CD4-positive, alpha-beta T cell (primary cell): ENCODE measurements at regions not wholly inside any gene's neighbourhood (a gene's known extent, or its start where the extent isn't known, plus 50 kb on each side); places are given as distances from the start of the nearest gene placed in this dataset.

Source experiments
- ATAC-seq: fragments of 200-7000 bp; cut with Tn5 transposase; one replicate; pipeline ENCODE4 v1.10.0; 2022; ENCODE audit warnings: mild to moderate bottlenecking; ENCODE audit not compliant: poor library complexity
- CTCF ChIA-PET: fragments of 350-600 bp; sonication (Branson Sonifier 250); formaldehyde crosslinking; loops from one replicate; lab custom pipeline; 2021; ENCODE audit warnings: antibody characterized with exemption, inconsistent platforms; lab: Charles Lee
- POLR2A ChIA-PET: fragments of 350-600 bp; sonication (Branson Sonifier 250); formaldehyde crosslinking; loops from one replicate; lab custom pipeline; 2021; ENCODE audit warnings: antibody characterized with exemption, inconsistent platforms; lab: Charles Lee
- DNase-seq, 14 experiments: peaks; one replicate each; pipeline ENCODE4 v3.0.0-alpha.2; 2013 to 2020; ENCODE audit warnings: mixed read lengths in 2 of 14
- H3K27ac ChIP-seq, 2 donors: one replicate each; pipeline versions ENCODE4 v1.5.1 to v1.7.0; 2013; ENCODE audit warnings: low read length in 2 of 2, low read depth in 1 of 2, mild to moderate bottlenecking in 1 of 2
- H3K27me3 ChIP-seq, 2 experiments: 1 replicate in 1 of 2; 2 replicates in 1 of 2; pipeline versions ENCODE4 v1.6.1 to v1.7.0; 2013; ENCODE audit warnings: low read length in 2 of 2, control low read depth in 1 of 2, mild to moderate bottlenecking in 1 of 2, moderate library complexity in 1 of 2; ENCODE audit not compliant: insufficient read depth in 2 of 2, control insufficient read depth in 1 of 2
- H3K36me3 ChIP-seq: one replicate; pipeline ENCODE4 v1.6.1; 2013; ENCODE audit warnings: low read length, control low read depth; ENCODE audit not compliant: insufficient read depth
- H3K4me1 ChIP-seq: one replicate; pipeline ENCODE4 v1.6.1; 2013; ENCODE audit warnings: low read length, control low read depth; ENCODE audit not compliant: insufficient read depth
- H3K4me3 ChIP-seq: one replicate; pipeline ENCODE4 v1.5.1; 2013; ENCODE audit warnings: mild to moderate bottlenecking, low read length, moderate library complexity
- H3K9me3 ChIP-seq, 2 experiments: 1 replicate in 1 of 2; 2 replicates in 1 of 2; pipeline versions ENCODE4 v1.6.1 to v1.7.0; 2013; ENCODE audit warnings: low read length in 2 of 2, mild to moderate bottlenecking in 2 of 2, control low read depth in 1 of 2, moderate library complexity in 1 of 2; ENCODE audit not compliant: control insufficient read depth in 1 of 2, insufficient read depth in 1 of 2
- H3K27ac Mint-ChIP-seq: one replicate; pipeline ENCODE4 v1.8.0; 2020; ENCODE audit warnings: mixed read lengths
- H3K27me3 Mint-ChIP-seq: one replicate; pipeline ENCODE4 v1.8.0; 2021; ENCODE audit warnings: mixed read lengths
- H3K36me3 Mint-ChIP-seq: one replicate; pipeline ENCODE4 v1.8.0; 2021; ENCODE audit warnings: low read depth, mixed read lengths
- H3K4me1 Mint-ChIP-seq: one replicate; pipeline ENCODE4 v1.8.0; 2021; ENCODE audit warnings: low read depth, mixed read lengths
- H3K4me3 Mint-ChIP-seq: one replicate; pipeline ENCODE4 v1.8.0; 2020; ENCODE audit warnings: mild to moderate bottlenecking, mixed read lengths
- H3K9me3 Mint-ChIP-seq: one replicate; pipeline ENCODE4 v1.8.0; 2020; ENCODE audit warnings: mixed read lengths
- intact Hi-C, 2 experiments: fragments of 100-400 bp; cut with DNase I in 1 of 2; cut with micrococcal nuclease in 1 of 2; formaldehyde crosslinking; loops; one replicate each; pipeline versions ENCODE4 v1.15.1 to v1.9.0; 2023 to 2025; cut with DNase I, micrococcal nuclease
- TF ChIP-seq, protein P1 (sequence below): fragments of 200-600 bp; IDR thresholded peaks from one replicate; pipeline ENCODE4 v1.8.0; 2022; ENCODE audit warnings: antibody characterized with exemption, mild to moderate bottlenecking

DNA sequence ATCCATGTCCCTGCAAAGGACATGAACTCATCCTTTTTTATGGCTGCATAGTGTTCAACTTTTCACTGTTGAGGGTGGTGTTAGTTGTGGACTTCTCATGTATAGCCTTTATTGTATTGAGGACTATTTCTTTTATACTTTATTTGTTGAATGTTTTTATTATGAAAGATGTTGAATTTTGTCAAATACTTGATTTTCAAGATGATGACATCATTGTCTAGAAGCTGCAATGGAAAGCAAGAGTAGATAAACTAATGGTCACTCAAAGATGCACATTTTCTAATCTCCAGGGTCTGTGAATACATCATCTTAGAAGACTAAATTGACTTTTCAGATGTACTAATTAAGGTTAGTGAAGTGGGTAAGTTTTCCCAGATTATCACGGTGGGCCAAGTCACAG lies 1117.0 kb downstream of the DSC3 start:
- TF ChIP-seq, protein P1, sequence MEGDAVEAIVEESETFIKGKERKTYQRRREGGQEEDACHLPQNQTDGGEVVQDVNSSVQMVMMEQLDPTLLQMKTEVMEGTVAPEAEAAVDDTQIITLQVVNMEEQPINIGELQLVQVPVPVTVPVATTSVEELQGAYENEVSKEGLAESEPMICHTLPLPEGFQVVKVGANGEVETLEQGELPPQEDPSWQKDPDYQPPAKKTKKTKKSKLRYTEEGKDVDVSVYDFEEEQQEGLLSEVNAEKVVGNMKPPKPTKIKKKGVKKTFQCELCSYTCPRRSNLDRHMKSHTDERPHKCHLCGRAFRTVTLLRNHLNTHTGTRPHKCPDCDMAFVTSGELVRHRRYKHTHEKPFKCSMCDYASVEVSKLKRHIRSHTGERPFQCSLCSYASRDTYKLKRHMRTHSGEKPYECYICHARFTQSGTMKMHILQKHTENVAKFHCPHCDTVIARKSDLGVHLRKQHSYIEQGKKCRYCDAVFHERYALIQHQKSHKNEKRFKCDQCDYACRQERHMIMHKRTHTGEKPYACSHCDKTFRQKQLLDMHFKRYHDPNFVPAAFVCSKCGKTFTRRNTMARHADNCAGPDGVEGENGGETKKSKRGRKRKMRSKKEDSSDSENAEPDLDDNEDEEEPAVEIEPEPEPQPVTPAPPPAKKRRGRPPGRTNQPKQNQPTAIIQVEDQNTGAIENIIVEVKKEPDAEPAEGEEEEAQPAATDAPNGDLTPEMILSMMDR: no peak
- no peaks in the 10 kb centered on the region for H3K4me1 ChIP-seq
- no peaks in the 10 kb centered on the region for H3K36me3 ChIP-seq
- no peaks in the 10 kb centered on the region for H3K27me3 ChIP-seq
- Mint-ChIP-seq H3K27ac (no peak overlapping the region), H3K9me3 (peaks cover 11% of the 10 kb centered on the region), H3K36me3 (no peaks in the 10 kb centered on the region), H3K4me1 (no peaks in the 10 kb centered on the region), H3K27me3 (no peaks in the 10 kb centered on the region), H3K4me3 (no peak overlapping the region)
- ATAC-seq: no peak
- H3K4me3 ChIP-seq: no peak overlapping the region
- intact Hi-C loops: no loop called here
- no peak for DNase-seq
- POLR2A ChIA-PET: no interaction called here
- CTCF ChIA-PET: no interaction called here
- H3K9me3 ChIP-seq: peaks cover 0 to 4% of the 10 kb centered on the region in 2 experiments
- H3K27ac ChIP-seq: no peak overlapping the region

DNA sequence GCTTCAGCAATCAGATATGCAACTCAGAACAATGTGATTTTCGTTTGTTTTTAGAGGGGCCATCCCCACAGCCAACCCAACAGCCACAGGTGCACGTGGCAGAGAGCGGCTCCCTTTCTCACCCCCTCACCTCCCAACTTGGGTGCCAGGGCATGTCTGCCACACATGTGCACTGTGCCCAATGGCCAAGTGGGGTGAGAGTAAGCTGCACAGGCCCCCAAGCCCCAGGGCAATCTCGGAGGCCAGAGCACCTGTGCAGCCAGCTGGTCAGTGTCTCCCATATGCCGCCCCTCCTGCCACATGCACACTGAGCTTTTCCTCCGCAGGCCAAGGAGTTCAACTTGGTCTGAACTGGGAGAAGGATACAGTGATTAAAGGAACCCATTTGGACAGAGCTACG lies 1130.2 kb downstream of the DSC3 start:
- CTCF ChIA-PET: no interaction called here
- peaks cover 10 to 11% of the 10 kb centered on the region in 2 experiments for H3K9me3 ChIP-seq
- H3K27ac ChIP-seq: no peak overlapping the region
- H3K4me3 ChIP-seq: no peak overlapping the region
- Mint-ChIP-seq H3K27me3 (no peaks in the 10 kb centered on the region), H3K36me3 (no peaks in the 10 kb centered on the region), H3K4me1 (no peaks in the 10 kb centered on the region), H3K9me3 (peaks cover 12% of the 10 kb centered on the region), H3K4me3 (no peak overlapping the region), H3K27ac (no peak overlapping the region)
- H3K4me1 ChIP-seq: no peaks in the 10 kb centered on the region
- intact Hi-C loops: no loop called here
- POLR2A ChIA-PET: no interaction called here
- TF ChIP-seq, protein P1: no peak
- DNase-seq (no peak), ATAC-seq (no peak)
- no peaks in the 10 kb centered on the region for H3K36me3 ChIP-seq
- no peaks in the 10 kb centered on the region for H3K27me3 ChIP-seq

GRCh38 chr18:29892960-29893558 lies 1149.5 kb downstream of the DSC3 start:
- POLR2A ChIA-PET: no interaction called here
- H3K9me3 Mint-ChIP-seq: peaks cover 4% of the 10 kb centered on the region
- no peaks in the 10 kb centered on the region for H3K4me1 Mint-ChIP-seq
- ATAC-seq (no peak), DNase-seq (no peak)
- Histone ChIP-seq H3K27ac (no peak overlapping the region), H3K27me3 (no peaks in the 10 kb centered on the region), H3K36me3 (no peaks in the 10 kb centered on the region), H3K4me3 (no peak overlapping the region), H3K4me1 (no peaks in the 10 kb centered on the region), H3K9me3 (peaks cover 0 to 3% of the 10 kb centered on the region in 2 experiments)
- no peaks in the 10 kb centered on the region for H3K27me3 Mint-ChIP-seq
- no peak overlapping the region for H3K4me3 Mint-ChIP-seq
- H3K36me3 Mint-ChIP-seq: no peaks in the 10 kb centered on the region
- CTCF ChIA-PET: no interaction called here
- no peak overlapping the region for H3K27ac Mint-ChIP-seq
- intact Hi-C loops: no loop called here
- TF ChIP-seq, protein P1: no peak
